ENCODE measurements at regions not wholly inside any gene's neighbourhood (a gene's known extent, or its start where the extent isn't known, plus 50 kb on each side); places are given as distances from the start of the nearest gene placed in this dataset.

DNA sequence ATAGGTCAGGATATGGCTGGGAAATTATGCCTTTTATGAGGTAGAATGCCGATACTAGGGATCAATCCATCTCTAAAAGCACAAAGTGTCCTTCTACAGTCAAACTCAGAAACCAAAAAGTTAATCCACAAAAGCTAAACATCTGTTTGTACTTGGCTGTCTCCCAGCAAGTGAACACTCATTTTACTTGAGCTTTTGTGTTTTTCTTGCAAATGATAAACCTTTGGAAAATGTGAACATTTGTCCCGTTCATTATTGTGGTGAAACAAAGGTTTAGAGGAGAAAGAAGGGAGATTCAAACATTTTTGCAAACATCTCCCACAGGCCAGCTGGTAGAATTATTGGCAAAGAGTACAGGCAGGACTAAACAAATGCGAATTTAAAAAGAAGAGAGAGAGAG lies 300.6 kb upstream of the SPANXN1 start:
- H3K27me3 ChIP-seq, result no peaks in the 10 kb centered on the region
- 31 to 52% (median 48%) methylated on average over 2 to 3 of the region's 3 CpGs for WGBS, 5 donors
- H3K9me3 ChIP-seq, result peaks cover 0 to 21% (median 8%) of the 10 kb centered on the region in 4 donors
- peak in 1 of 2 donors; percentile 4 for DNase-seq
- intact Hi-C loops (cut with DNase I; ENCODE audit: low total_unique reads), result no loop called here
- H3K27ac ChIP-seq, result no peak overlapping the region
- H3K4me3 ChIP-seq, result no peak overlapping the region
- TF ChIP-seq, protein P1, sequence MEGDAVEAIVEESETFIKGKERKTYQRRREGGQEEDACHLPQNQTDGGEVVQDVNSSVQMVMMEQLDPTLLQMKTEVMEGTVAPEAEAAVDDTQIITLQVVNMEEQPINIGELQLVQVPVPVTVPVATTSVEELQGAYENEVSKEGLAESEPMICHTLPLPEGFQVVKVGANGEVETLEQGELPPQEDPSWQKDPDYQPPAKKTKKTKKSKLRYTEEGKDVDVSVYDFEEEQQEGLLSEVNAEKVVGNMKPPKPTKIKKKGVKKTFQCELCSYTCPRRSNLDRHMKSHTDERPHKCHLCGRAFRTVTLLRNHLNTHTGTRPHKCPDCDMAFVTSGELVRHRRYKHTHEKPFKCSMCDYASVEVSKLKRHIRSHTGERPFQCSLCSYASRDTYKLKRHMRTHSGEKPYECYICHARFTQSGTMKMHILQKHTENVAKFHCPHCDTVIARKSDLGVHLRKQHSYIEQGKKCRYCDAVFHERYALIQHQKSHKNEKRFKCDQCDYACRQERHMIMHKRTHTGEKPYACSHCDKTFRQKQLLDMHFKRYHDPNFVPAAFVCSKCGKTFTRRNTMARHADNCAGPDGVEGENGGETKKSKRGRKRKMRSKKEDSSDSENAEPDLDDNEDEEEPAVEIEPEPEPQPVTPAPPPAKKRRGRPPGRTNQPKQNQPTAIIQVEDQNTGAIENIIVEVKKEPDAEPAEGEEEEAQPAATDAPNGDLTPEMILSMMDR (IDR thresholded peaks at IDR 0.05), result no peak
- TF ChIP-seq EP300 (IDR thresholded peaks at IDR 0.05) (no peak), POLR2A (IDR thresholded peaks at IDR 0.05) (no peak), POLR2AphosphoS5 (IDR thresholded peaks at IDR 0.05) (no peak)
- no peaks in the 10 kb centered on the region for H3K4me1 ChIP-seq
- no peaks in the 10 kb centered on the region for H3K36me3 ChIP-seq

Data from stomach (tissue), 8 donors.